ENCODE measurements at regions not wholly inside any gene's neighbourhood (a gene's known extent, or its start where the extent isn't known, plus 50 kb on each side); places are given as distances from the start of the nearest gene placed in this dataset.

- in situ Hi-C loops (cut with HindIII; ENCODE audit: low sequenced_read_pairs) = no loop called here
- DNase-seq (ENCODE audit: low read depth) = no peak
- no peak overlapping the region for H3K4me3 ChIP-seq (ENCODE audit: low read depth, low read length)
- TF ChIP-seq CTCF (IDR thresholded peaks at IDR 0.05; ENCODE audit: low read depth, low read length, missing control alignments) = no peak
Observed at GRCh38 chr2:236449167-236449761, 120.4 kb upstream of the ACKR3 start.

DNA sequence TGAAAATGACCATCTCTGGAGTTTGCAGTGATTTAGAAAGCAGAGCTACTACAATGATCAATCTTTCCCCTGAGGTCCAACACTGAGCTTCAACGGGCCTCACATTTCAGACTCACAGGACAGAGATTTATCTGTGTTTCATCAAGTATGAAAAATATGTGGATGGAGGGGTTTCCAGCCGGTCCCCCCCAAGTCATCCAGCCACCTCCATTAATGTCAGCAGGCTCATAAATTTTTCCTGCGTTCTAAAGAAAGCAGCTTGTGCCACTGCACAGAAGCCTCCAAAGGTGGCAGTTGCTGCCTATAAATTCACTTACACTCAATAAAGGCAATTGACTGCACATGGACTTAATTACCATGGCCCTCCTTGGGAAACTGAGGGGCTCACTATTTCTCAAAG is 117.4 kb upstream of the ACKR3 start:
- no peak for TF ChIP-seq CTCF (IDR thresholded peaks at IDR 0.05; ENCODE audit: low read depth, low read length, missing control alignments)
- in situ Hi-C loops (cut with HindIII; ENCODE audit: low sequenced_read_pairs) = no loop called here
- DNase-seq (ENCODE audit: low read depth) = no peak
- no peak overlapping the region for H3K4me3 ChIP-seq (ENCODE audit: low read depth, low read length)

DNA sequence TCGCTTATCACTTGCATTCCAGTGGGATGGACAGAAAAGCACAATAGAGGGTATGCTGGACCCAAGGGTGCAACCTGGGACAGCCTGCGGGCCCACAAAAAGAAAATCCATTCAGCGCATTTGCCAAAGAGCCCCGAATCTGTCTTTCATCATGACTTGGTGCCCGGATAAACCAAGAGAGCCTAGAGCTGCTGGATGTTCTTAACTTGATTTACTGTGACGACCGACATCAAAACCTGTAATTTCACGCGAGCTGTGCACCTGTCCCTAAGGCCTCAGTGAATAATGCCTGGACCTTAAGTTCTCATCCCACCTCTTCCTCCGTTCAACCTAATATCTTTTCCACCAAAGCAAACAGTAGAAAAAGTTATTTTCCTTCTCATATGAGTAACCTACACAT is 115.5 kb upstream of the ACKR3 start:
- in situ Hi-C loops (cut with HindIII; ENCODE audit: low sequenced_read_pairs) = no loop called here
- no peak for DNase-seq (ENCODE audit: low read depth)
- no peak overlapping the region for H3K4me3 ChIP-seq (ENCODE audit: low read depth, low read length)
- TF ChIP-seq CTCF (IDR thresholded peaks at IDR 0.05; ENCODE audit: low read depth, low read length, missing control alignments) = no peak

- DNase-seq (ENCODE audit: low read depth) = no peak
- in situ Hi-C loops (cut with HindIII; ENCODE audit: low sequenced_read_pairs) = loop anchor here (5.0 kb wide), 2 partner anchors 62 to 103 kb away; no protein-coding TSS in a partner anchor
- TF ChIP-seq CTCF (IDR thresholded peaks at IDR 0.05; ENCODE audit: low read depth, low read length, missing control alignments) = no peak
- no peak overlapping the region for H3K4me3 ChIP-seq (ENCODE audit: low read depth, low read length)
Observed at GRCh38 chr2:236459393-236459792, 110.2 kb upstream of the ACKR3 start.

DNA sequence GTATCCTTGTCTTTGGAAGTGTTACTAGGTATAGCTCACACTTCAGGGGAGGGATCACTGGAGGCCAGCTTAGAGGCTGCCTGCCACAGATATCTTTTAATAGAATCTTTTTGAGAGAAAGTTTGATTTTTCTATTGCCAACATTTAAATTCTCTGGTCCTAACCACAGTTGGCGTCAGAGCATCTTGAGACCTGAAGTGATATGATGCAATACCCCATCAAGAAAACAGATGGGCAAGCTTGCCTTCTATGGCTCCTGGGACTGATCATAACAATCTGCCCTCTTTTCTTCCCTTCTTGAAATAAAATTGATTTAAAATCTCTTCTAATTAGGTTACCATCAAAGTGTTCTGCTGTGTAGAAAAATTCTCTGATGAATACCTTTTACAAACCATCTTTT is 105.5 kb upstream of the ACKR3 start:
- in situ Hi-C loops (cut with HindIII; ENCODE audit: low sequenced_read_pairs) = no loop called here
- TF ChIP-seq CTCF (IDR thresholded peaks at IDR 0.05; ENCODE audit: low read depth, low read length, missing control alignments) = no peak
- no peak for DNase-seq (ENCODE audit: low read depth)
- H3K4me3 ChIP-seq (ENCODE audit: low read depth, low read length) = no peak overlapping the region

GRCh38 chr2:236472720-236473495 is 96.7 kb upstream of the ACKR3 start:
- H3K4me3 ChIP-seq (ENCODE audit: low read depth, low read length) = no peak overlapping the region
- in situ Hi-C loops (cut with HindIII; ENCODE audit: low sequenced_read_pairs) = no loop called here
- no peak for DNase-seq (ENCODE audit: low read depth)
- TF ChIP-seq CTCF (IDR thresholded peaks at IDR 0.05; ENCODE audit: low read depth, low read length, missing control alignments) = no peak

Data from astrocyte of the cerebellum (primary cell).